HG03139 (cell line): ENCODE measurements at regions not wholly inside any gene's neighbourhood (a gene's known extent, or its start where the extent isn't known, plus 50 kb on each side); places are given as distances from the start of the nearest gene placed in this dataset.
"Not testable (repeated sequence)": the region's sequence is repeated elsewhere in the genome, so short reads cannot be mapped to it uniquely, and the experiment has no call there.

Experiments
- ATAC-seq: cut with Tn5 transposase; IDR thresholded peaks from one replicate; pipeline ENCODE4 v1.9.1; 2021; ENCODE audit not compliant: unreplicated experiment

GRCh38 chr3:30511524-30512251, 94.7 kb upstream of the TGFBR2 start:
- no peak for ATAC-seq

GRCh38 chr3:30512576-30512975, 93.8 kb upstream of the TGFBR2 start:
- ATAC-seq, result no peak

- no peak for ATAC-seq
Observed at GRCh38 chr3:30513374-30514152, 92.8 kb upstream of the TGFBR2 start.

GRCh38 chr3:30516238-30516637, 90.2 kb upstream of the TGFBR2 start:
- ATAC-seq, result no peak

DNA sequence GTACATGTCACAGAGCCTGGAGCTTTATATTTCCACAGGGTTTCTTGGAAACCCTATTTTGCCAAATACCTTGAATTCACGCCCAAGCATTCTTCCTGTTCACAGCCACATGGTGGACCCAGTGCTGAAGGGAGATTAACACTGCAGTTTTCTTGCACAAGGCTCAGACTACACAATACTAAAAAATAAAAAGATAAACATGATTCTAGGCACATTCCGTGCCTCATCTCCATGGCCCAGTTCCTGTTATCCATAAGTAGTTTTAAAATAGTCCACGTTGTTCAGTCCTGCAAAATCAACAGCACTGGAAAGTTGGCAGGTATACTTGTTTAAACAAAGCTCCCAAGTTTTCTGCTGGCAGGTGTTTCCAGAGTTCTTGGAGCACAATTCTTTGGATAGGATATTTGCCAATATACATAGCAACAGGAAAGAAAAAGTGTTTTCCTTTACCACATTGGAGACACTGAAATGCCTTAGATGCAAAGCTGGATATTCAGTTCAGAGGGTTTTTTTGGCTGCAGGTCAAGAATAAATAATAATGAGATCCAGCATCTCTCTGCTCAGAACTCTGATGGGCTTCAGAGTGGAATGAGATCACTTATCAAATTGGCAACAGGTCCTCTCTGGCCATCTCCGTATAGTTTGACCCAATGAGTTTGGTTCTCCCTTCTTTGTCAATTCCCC, 88.1 kb upstream of the TGFBR2 start:
- ATAC-seq, result no peak

DNA sequence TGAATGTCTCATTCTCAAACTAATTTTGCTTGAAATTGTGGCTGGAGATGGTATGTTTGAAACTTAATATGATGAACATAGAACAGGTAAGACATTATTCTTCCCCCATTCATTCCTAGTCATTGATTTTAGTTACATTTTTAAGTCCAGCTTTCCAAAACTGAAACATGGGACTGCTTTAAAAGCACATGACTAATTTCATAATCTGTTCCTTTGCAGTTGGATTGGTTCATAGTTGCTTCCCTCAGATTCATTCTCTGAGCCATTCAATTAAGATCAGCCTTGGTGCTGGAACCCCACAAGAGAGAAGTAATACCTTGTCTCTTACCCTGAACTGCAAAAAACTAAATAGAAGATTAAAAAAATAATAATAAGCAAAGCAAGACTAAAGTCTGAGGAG, 87.5 kb upstream of the TGFBR2 start:
- no peak for ATAC-seq

DNA sequence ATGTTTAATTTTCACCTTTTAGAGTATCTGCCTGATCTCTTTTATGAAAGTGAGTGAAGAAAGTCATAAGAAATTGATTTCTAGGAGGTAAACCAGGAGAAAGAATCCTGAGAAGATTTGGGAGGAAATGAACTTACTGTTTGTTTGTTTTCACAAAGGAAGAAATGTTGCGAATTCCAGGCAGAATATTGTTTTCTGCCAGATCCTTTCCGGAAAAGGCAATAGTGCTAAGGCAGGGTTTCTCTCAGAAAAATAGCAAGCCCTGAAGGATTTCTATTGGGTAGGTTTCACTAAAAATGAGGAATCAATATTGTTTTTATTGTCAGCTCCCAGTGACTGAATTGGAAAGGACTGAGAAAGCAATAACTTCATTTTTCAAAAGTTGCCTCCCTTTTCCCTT, 85.7 kb upstream of the TGFBR2 start:
- no peak for ATAC-seq

DNA sequence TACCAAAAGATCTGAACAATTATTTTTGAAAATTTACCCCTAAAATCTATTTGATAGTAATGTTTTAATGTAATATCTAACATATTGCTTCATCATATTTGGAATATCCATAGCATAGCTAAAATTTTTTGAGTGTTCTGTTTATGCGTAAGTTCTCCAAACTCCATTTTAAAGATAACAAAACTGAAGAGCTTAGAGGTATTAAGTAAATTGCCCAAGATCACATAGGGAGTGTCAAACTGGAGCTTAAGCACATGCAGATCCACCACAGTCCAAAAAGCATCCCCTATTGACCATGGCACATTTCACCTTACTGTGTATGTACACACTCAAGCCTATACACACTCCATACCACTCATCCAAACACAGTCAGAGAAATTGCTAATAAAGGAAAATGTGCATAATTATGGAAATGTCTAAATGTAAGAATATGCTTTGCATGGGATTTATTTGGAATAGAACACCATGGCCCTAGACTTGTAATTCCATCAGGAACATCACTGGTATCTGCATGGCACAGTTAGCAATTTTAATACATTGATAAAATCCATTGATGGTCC, 85.2 kb upstream of the TGFBR2 start:
- ATAC-seq, result no peak

- ATAC-seq, result no peak
Observed at GRCh38 chr3:30522476-30522875, 83.9 kb upstream of the TGFBR2 start.

- ATAC-seq, result no peak
Observed at GRCh38 chr3:30523366-30523765, 83.0 kb upstream of the TGFBR2 start.

DNA sequence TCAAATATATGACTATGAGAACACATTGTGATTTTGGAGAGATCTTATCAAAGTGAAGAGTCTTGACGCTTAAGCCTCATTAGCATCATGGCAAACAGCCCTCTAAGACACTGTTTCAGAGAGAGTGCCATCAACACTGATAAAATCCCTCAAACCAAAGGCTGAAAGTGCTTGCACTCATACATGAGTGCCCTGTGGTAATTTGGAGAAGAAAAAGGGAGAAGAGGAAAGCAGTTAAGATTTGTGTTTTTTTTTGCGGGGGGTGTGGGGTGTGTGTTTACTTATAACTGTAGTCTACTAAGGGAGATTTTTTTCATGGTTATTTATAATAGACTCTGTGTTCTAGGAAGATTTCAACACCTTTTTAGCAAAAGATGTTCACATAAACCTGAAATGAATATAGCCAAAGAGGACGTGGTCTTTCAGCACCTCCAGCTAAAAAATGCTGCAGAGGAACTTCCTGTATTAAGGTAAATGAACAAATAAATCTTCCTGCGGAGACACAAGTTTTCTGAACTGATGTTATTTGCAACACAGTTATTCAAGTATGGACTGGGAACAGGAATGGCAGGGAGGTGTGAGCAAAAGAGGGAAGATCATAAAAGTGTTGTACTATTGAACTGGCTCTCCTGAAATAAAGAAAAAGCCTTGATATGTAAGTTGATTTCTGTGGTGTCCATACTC, 81.9 kb upstream of the TGFBR2 start:
- ATAC-seq, result no peak

DNA sequence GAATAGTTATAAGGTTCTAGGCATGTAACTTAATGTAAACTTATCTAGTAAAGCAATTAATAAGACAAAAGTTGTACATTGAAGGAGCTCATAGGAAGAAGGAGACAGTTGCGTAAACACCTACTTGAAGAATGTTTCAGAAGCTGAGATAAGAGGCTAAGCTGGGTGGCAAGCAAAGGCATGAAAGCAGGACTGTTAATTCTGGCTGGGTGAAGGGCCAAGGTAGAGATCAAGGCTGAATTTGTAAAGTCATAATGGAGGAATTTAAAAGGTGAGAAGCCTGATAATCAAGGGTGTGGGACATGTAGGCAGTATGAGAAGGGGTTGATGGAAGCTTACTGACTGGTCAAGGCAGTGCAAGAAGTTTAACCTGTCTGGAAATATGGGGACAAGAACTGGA, 80.4 kb upstream of the TGFBR2 start:
- no peak for ATAC-seq

DNA sequence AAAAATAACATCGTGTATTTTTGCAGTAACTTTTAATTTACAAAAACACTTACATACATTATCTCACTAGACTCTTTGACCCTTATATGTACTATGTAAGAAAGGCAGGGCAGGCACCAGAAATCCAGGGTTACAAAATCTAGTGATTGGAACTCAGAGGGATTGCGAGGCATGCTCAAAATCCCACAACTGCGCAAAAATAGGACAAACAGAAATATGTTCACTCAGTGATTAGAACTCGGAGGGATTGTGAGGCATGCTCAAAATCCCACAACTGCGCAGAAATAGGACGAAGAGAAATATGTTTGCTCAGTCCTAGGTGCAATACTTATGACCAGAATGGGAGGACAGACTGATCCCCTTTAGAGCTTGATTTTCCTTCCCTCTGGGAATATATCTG, 79.2 kb upstream of the TGFBR2 start:
- ATAC-seq, result no peak

- no peak for ATAC-seq
Observed at GRCh38 chr3:30527720-30528119, 78.7 kb upstream of the TGFBR2 start.

DNA sequence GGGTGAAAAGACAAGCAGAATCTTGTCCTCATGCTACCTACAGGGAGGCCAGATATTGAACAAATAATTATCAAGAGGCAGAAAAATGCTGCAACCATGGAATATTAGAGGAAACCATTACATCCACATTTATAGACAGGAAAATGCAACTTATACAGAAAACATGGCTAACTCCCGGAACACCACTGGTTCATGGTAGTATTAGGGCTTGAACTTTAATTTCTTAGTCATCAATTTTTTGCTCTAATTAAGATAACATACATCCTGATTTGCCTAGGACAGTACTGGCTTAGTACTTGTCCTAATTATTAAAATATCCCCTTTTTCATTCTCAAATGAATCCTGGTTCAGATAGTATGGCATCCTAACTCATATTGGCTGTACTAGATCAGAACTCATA, 76.3 kb upstream of the TGFBR2 start:
- no peak for ATAC-seq

- no peak for ATAC-seq
Observed at GRCh38 chr3:30531017-30531570, 75.3 kb upstream of the TGFBR2 start.

DNA sequence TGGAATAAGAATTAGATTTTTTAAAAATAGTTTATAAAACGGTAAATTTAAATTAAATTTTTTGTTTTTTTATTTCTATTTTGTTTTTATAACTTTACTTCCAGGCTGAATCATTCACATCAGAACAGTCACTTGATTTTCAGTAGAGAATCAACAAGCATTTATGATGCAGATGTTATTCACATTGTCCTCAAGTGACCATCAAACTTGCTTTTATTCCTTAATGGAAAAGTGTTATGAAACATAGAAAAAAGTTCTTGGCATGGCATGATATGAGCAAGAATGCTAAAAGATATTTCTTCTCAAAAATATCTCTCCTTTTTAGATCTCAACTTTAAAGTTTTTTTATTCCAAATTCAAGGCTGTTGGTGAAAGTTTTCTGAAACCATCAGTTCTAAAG, 70.9 kb upstream of the TGFBR2 start:
- no peak for ATAC-seq

GRCh38 chr3:30538791-30539190, 67.6 kb upstream of the TGFBR2 start:
- ATAC-seq, result no peak

GRCh38 chr3:30539206-30539605, 67.2 kb upstream of the TGFBR2 start:
- no peak for ATAC-seq

- no peak for ATAC-seq
Observed at GRCh38 chr3:30539772-30540171, 66.6 kb upstream of the TGFBR2 start.

GRCh38 chr3:30541156-30541555, 65.2 kb upstream of the TGFBR2 start:
- not testable (repeated sequence) for ATAC-seq
